Colonic mucosa (tissue), 4 donors: ENCODE measurements at regions not wholly inside any gene's neighbourhood (a gene's known extent, or its start where the extent isn't known, plus 50 kb on each side); places are given as distances from the start of the nearest gene placed in this dataset.

Experiments used
- DNase-seq: peaks from one replicate; pipeline ENCODE4 v3.0.0-alpha.2; 2020
- H3K27ac ChIP-seq: fragments of 200-600 bp; one replicate; pipeline ENCODE4 v1.8.0; 2021
- H3K27me3 ChIP-seq: fragments of 200-600 bp; one replicate; pipeline ENCODE4 v1.8.0; 2021
- H3K36me3 ChIP-seq: fragments of 200-600 bp; one replicate; pipeline ENCODE4 v1.8.0; 2021
- H3K4me1 ChIP-seq: fragments of 200-600 bp; one replicate; pipeline ENCODE4 v1.8.0; 2021; ENCODE audit warnings: mild to moderate bottlenecking
- H3K4me3 ChIP-seq: fragments of 200-600 bp; one replicate; pipeline ENCODE4 v1.8.0; 2021
- H3K9ac ChIP-seq, 2 donors: one replicate each; pipeline ENCODE4 v1.7.0; 2013; ENCODE audit warnings: control low read depth in 2 of 2, low read depth in 2 of 2, low read length in 2 of 2
- H3K9me3 ChIP-seq: fragments of 200-600 bp; one replicate; pipeline ENCODE4 v1.8.0; 2021
- CTCF ChIP-seq: fragments of 200-600 bp; IDR thresholded peaks from one replicate; pipeline ENCODE4 v1.8.0; 2022; ENCODE audit warnings: antibody characterized with exemption, mild to moderate bottlenecking
- intact Hi-C: fragments of 100-400 bp; cut with DNase I; formaldehyde crosslinking; loops from one replicate; pipeline ENCODE4 v1.14.1; 2022
- donor health status: healthy.
- donor health status: DM: no; HTN: no; CAD: no.
- donor health status: DM: no; HTN: no; CAD: no.

DNA sequence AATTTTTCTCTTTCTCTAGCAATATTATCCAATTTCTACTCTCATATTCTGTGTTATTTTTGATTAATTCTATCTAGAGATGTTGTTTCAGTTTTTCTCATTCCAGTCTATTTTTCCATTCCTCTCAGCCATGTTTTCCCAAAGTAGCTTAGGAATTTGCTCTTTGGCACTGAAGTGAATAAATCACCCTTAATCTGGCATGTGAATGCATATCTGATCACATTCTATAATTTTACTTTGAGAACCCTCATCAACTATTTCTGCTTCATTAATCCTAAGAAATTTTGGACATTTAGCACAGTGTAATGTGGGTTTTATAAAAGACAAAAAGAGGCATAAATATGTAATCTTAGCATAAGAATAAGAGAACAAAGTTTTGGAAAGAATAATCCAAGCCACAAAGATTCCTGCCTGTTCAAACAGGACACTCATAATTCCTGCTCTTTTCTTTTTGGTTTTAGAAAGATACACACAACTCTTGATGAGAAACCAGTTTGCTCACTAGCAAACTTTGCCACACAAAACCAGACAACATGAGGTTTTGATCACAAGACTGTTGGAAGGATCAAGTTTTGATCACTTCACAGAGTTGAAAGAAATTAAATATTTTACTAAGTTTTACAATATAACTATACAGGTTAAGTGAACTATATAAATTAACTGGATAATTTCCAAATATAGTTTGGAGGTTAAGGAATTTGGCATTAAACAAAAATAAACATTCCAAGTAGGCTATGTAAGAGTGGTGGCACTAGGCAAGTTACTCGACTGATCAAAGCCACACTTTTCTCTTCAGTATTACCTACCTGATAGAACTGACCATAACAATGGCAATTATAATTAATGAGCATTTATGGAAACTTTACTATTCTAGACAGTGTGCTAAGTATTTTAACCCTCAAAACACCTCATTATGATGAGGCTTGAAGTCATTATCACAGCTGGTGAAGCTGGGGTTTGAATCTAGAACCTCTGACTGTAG lies 226.6 kb upstream of the TMTC1 start:
- no peaks in the 10 kb centered on the region for H3K4me1 ChIP-seq
- no peak overlapping the region for H3K9ac ChIP-seq
- intact Hi-C loops = no loop called here
- no peak for TF ChIP-seq CTCF
- H3K27me3 ChIP-seq = no peaks in the 10 kb centered on the region
- no peaks in the 10 kb centered on the region for H3K9me3 ChIP-seq
- DNase-seq = no peak
- no peaks in the 10 kb centered on the region for H3K36me3 ChIP-seq
- H3K4me3 ChIP-seq = no peak overlapping the region
- no peak overlapping the region for H3K27ac ChIP-seq

GRCh38 chr12:30006021-30006420 lies 222.3 kb upstream of the TMTC1 start:
- DNase-seq = no peak
- Histone ChIP-seq H3K36me3 (no peaks in the 10 kb centered on the region), H3K27me3 (no peaks in the 10 kb centered on the region), H3K9me3 (no peaks in the 10 kb centered on the region), H3K4me1 (no peaks in the 10 kb centered on the region), H3K9ac (no peak overlapping the region), H3K27ac (no peak overlapping the region), H3K4me3 (no peak overlapping the region)
- intact Hi-C loops = no loop called here
- no peak for TF ChIP-seq CTCF

DNA sequence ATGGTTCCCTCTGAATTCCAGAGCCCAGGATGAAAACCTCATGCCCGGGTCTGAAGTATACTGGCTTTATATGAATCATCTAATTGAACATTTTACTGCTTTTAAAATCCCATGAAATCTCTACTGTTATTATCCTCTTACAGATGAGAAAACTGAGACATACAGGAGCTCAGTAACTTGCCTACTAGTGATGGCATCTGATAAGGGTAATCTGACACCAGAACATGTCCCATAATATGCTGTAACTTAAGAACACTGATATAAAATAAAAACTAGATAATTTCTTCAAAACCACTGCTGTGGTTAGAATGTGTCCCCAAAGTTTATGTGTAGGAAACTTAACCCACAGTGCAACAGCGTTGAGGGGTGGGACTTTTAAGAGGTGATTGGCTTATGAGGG lies 219.6 kb upstream of the TMTC1 start:
- H3K36me3 ChIP-seq = no peaks in the 10 kb centered on the region
- no peaks in the 10 kb centered on the region for H3K27me3 ChIP-seq
- TF ChIP-seq CTCF = no peak
- no peaks in the 10 kb centered on the region for H3K9me3 ChIP-seq
- H3K4me1 ChIP-seq = no peaks in the 10 kb centered on the region
- DNase-seq = no peak
- H3K4me3 ChIP-seq = no peak overlapping the region
- no peak overlapping the region for H3K27ac ChIP-seq
- intact Hi-C loops = no loop called here
- H3K9ac ChIP-seq = no peak overlapping the region

- no peak for DNase-seq
- Histone ChIP-seq H3K9ac (no peak overlapping the region), H3K9me3 (no peaks in the 10 kb centered on the region), H3K27ac (no peak overlapping the region), H3K4me3 (no peak overlapping the region), H3K4me1 (no peaks in the 10 kb centered on the region), H3K27me3 (no peaks in the 10 kb centered on the region), H3K36me3 (no peaks in the 10 kb centered on the region)
- TF ChIP-seq CTCF = no peak
- intact Hi-C loops = no loop called here
These were observed 218.9 kb upstream of the TMTC1 start for GRCh38 chr12:30002677-30003076.

GRCh38 chr12:30000401-30000800 lies 216.7 kb upstream of the TMTC1 start:
- Histone ChIP-seq H3K36me3 (no peaks in the 10 kb centered on the region), H3K27me3 (no peaks in the 10 kb centered on the region), H3K9me3 (no peaks in the 10 kb centered on the region), H3K27ac (no peak overlapping the region), H3K4me3 (no peak overlapping the region), H3K9ac (no peak overlapping the region), H3K4me1 (no peaks in the 10 kb centered on the region)
- no peak for DNase-seq
- no peak for TF ChIP-seq CTCF
- intact Hi-C loops = no loop called here
